OCI-LY3 (cell line): ENCODE measurements at regions not wholly inside any gene's neighbourhood (a gene's known extent, or its start where the extent isn't known, plus 50 kb on each side); places are given as distances from the start of the nearest gene placed in this dataset.

ENCODE experiments used
- H2AFZ ChIP-seq: fragments of 200-600, 300-600 bp; shearing (Covaris generic); 2 replicates; pipeline ENCODE4 v1.6.0; 2014; ENCODE audit warnings: antibody characterized with exemption, low read depth, low read length
- H3K27ac ChIP-seq: fragments of 200-600, 300-600 bp; sonication (generic); 2 replicates; pipeline ENCODE4 v1.5.1; 2014; ENCODE audit warnings: mild to moderate bottlenecking, low read length, moderate library complexity, mixed read lengths
- H3K27me3 ChIP-seq: fragments of 200-600, 300-600 bp; sonication (generic); 2 replicates; pipeline ENCODE4 v1.6.1; 2014; ENCODE audit warnings: low read depth, low read length, mixed read lengths
- H3K36me3 ChIP-seq: fragments of 200-600, 300-600 bp; sonication (generic); replicated peaks from 2 replicates; pipeline ENCODE3; 2014; ENCODE audit warnings: low read depth, low read length, mixed read lengths
- H3K4me1 ChIP-seq: fragments of 300-600, 200-600 bp; sonication (generic); 2 replicates; pipeline ENCODE4 v1.6.1; 2014; ENCODE audit warnings: low read length, mixed read lengths
- H3K4me2 ChIP-seq: fragments of 200-600, 300-600 bp; sonication (generic); 2 replicates; pipeline ENCODE4 v1.6.1; 2014; ENCODE audit warnings: low read length, mixed read lengths
- H3K4me3 ChIP-seq: fragments of 300-600, 200-600 bp; sonication (generic); 2 replicates; pipeline ENCODE4 v1.5.1; 2014; ENCODE audit warnings: antibody characterized with exemption, mild to moderate bottlenecking, low read length, moderate library complexity
- H3K79me2 ChIP-seq: fragments of 300-600, 200-600 bp; shearing (Covaris generic); 2 replicates; pipeline ENCODE4 v1.6.1; 2014; ENCODE audit warnings: mild to moderate bottlenecking, low read length, mixed read lengths
- H3K9ac ChIP-seq: fragments of 300-600, 200-600 bp; shearing (Covaris generic); 2 replicates; pipeline ENCODE4 v1.6.0; 2014; ENCODE audit warnings: mild to moderate bottlenecking, low read length, moderate library complexity
- H3K9me3 ChIP-seq: fragments of 200-600, 300-600 bp; shearing (Covaris generic); 2 replicates; pipeline ENCODE4 v1.6.1; 2014; ENCODE audit warnings: low read length, mixed read lengths; ENCODE audit not compliant: insufficient read depth
- H4K20me1 ChIP-seq: fragments of 200-600, 300-600 bp; sonication (generic); 2 replicates; pipeline ENCODE4 v1.6.1; 2016; ENCODE audit warnings: low read length, mixed read lengths; ENCODE audit not compliant: insufficient read depth
- CTCF ChIP-seq: fragments of 200-600, 300-600 bp; sonication (generic); IDR thresholded peaks from 2 replicates; pipeline ENCODE4 v1.5.1; 2014; ENCODE audit warnings: antibody characterized with exemption, low read length, low read depth
- EZH2phosphoT487 ChIP-seq: fragments of 200-600 bp; shearing (Covaris generic); IDR thresholded peaks from 2 replicates; pipeline ENCODE4 v1.6.1; 2018; ENCODE audit warnings: antibody characterized with exemption, mixed run types, low read depth

GRCh38 chr12:126807312-126807865 is 1459.6 kb upstream of the TMEM132C start:
- no peak overlapping the region for H3K27ac ChIP-seq
- no peak overlapping the region for H3K9ac ChIP-seq
- H3K4me3 ChIP-seq = no peak overlapping the region
- no peak overlapping the region for H3K4me2 ChIP-seq
- H3K27me3 ChIP-seq = no peaks in the 10 kb centered on the region
- H3K79me2 ChIP-seq = no peaks in the 10 kb centered on the region
- H2AFZ ChIP-seq = no peak overlapping the region
- H3K4me1 ChIP-seq = no peaks in the 10 kb centered on the region
- H4K20me1 ChIP-seq = no peaks in the 10 kb centered on the region
- TF ChIP-seq EZH2phosphoT487 = no peak
- TF ChIP-seq CTCF = no peak
- no peaks in the 10 kb centered on the region for H3K36me3 ChIP-seq
- H3K9me3 ChIP-seq = no peaks in the 10 kb centered on the region

DNA sequence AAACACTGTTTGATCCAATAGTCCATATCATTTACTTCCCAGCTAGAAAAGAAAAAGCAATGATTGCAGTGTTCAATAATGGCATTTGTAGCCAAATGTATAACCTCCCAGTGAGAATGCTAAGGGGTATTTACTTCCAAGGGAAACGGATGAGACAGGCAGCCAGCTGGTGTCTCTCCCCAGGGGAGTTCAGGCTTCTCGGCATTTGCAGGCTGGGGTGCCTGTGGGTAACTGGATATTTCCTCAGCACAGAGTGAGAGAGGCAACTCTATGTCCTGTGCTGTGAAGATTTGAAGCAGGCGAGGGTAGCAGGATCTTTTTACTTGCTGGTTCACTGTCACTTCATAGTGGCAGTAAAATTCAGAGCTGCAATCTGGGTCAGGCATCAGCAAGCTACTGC is 1455.6 kb upstream of the TMEM132C start:
- Histone ChIP-seq H4K20me1 (no peaks in the 10 kb centered on the region), H3K27me3 (no peaks in the 10 kb centered on the region), H3K27ac (no peak overlapping the region), H3K36me3 (no peaks in the 10 kb centered on the region), H2AFZ (no peak overlapping the region), H3K9ac (no peak overlapping the region), H3K4me3 (no peak overlapping the region), H3K79me2 (no peaks in the 10 kb centered on the region), H3K4me2 (no peak overlapping the region), H3K4me1 (no peaks in the 10 kb centered on the region), H3K9me3 (no peaks in the 10 kb centered on the region)
- no peak for TF ChIP-seq CTCF

DNA sequence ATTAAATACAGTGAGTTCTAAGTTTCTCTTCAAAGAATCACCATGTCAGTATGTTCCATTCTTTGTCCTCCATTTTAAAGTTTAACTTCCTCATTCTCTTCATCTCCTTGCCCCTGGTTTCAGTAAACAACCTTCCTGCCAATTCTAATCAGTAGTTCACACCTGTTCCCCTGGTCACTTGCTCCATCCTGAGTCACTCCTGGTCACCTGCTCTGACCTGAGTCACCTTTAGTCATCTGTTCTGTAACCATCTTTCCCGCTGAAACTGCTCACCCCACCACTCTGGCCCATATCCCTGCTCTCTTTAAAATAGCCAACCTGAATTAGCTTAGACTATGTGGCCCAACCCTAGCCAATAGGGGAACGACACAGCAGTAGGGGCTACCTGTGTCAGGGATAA is 1447.4 kb upstream of the TMEM132C start:
- H2AFZ ChIP-seq = no peak overlapping the region
- no peaks in the 10 kb centered on the region for H3K36me3 ChIP-seq
- H3K79me2 ChIP-seq = no peaks in the 10 kb centered on the region
- H3K4me1 ChIP-seq = no peaks in the 10 kb centered on the region
- no peak overlapping the region for H3K4me3 ChIP-seq
- H3K9me3 ChIP-seq = peaks cover 4% of the 10 kb centered on the region; the same call in 1 of the 2 replicates
- TF ChIP-seq CTCF (no peak), EZH2phosphoT487 (no peak)
- H3K27ac ChIP-seq = no peak overlapping the region
- no peaks in the 10 kb centered on the region for H3K27me3 ChIP-seq
- H3K4me2 ChIP-seq = no peak overlapping the region
- H4K20me1 ChIP-seq = no peaks in the 10 kb centered on the region
- H3K9ac ChIP-seq = no peak overlapping the region

- TF ChIP-seq EZH2phosphoT487 = no peak
- no peak for TF ChIP-seq CTCF
- Histone ChIP-seq H3K27me3 (peaks cover 3% of the 10 kb centered on the region; the same call in 1 of the 2 replicates), H3K79me2 (no peaks in the 10 kb centered on the region), H3K9me3 (no peaks in the 10 kb centered on the region; the same call in 1 of the 2 replicates), H3K27ac (no peak overlapping the region), H3K4me2 (peak overlapping the region; percentile 48), H3K4me3 (no peak overlapping the region), H3K36me3 (no peaks in the 10 kb centered on the region), H3K9ac (no peak overlapping the region), H4K20me1 (no peaks in the 10 kb centered on the region), H3K4me1 (peaks cover 14% of the 10 kb centered on the region), H2AFZ (no peak overlapping the region)
Observed at GRCh38 chr12:126830778-126831680, 1435.9 kb upstream of the TMEM132C start.
